Subcutaneous abdominal adipose tissue (tissue), 5 donors: ENCODE measurements at regions not wholly inside any gene's neighbourhood (a gene's known extent, or its start where the extent isn't known, plus 50 kb on each side); places are given as distances from the start of the nearest gene placed in this dataset.

Source experiments
- H3K27ac ChIP-seq: one replicate; pipeline ENCODE4 v1.7.0; 2013; ENCODE audit warnings: low read depth, mild to moderate bottlenecking, inconsistent platforms, low read length, moderate library complexity
- H3K27me3 ChIP-seq, 5 donors: one replicate each; pipeline ENCODE4 v1.7.0; 2013; ENCODE audit warnings: low read length in 5 of 5, inconsistent platforms in 1 of 5; ENCODE audit not compliant: control insufficient read depth in 5 of 5, insufficient read depth in 4 of 5
- H3K36me3 ChIP-seq, 5 donors: one replicate each; pipeline ENCODE4 v1.7.0; 2013; ENCODE audit warnings: low read length in 5 of 5; ENCODE audit not compliant: control insufficient read depth in 5 of 5, insufficient read depth in 5 of 5
- H3K4me1 ChIP-seq, 5 donors: one replicate each; pipeline ENCODE4 v1.7.0; 2013; ENCODE audit warnings: low read length in 5 of 5, mild to moderate bottlenecking in 3 of 5, moderate library complexity in 1 of 5; ENCODE audit not compliant: control insufficient read depth in 5 of 5, insufficient read depth in 5 of 5
- H3K4me3 ChIP-seq, 5 donors: one replicate each; pipeline ENCODE4 v1.7.0; 2013; ENCODE audit warnings: low read length in 5 of 5, low read depth in 1 of 5
- H3K9ac ChIP-seq, 5 donors: one replicate each; pipeline ENCODE4 v1.7.0; 2013; ENCODE audit warnings: low read length in 5 of 5, mild to moderate bottlenecking in 4 of 5, moderate library complexity in 3 of 5
- H3K9me3 ChIP-seq, 5 donors: one replicate each; pipeline ENCODE4 v1.7.0; 2013; ENCODE audit warnings: low read length in 5 of 5; ENCODE audit not compliant: control insufficient read depth in 5 of 5
- donor health status: healthy.
- donor health status: healthy.
- donor health status: healthy.
- donor health status: healthy.
- donor health status: healthy.

- no peaks in the 10 kb centered on the region for H3K27me3 ChIP-seq
- H3K36me3 ChIP-seq: no peaks in the 10 kb centered on the region
- H3K4me3 ChIP-seq: no peak overlapping the region
- H3K4me1 ChIP-seq: no peaks in the 10 kb centered on the region
- no peak overlapping the region for H3K9ac ChIP-seq
- no peak overlapping the region for H3K27ac ChIP-seq
- H3K9me3 ChIP-seq: no peaks in the 10 kb centered on the region
These were observed 300.3 kb upstream of the CBLB start for GRCh38 chr3:106168962-106169750.

GRCh38 chr3:106170636-106171035 is 301.8 kb upstream of the CBLB start:
- H3K4me1 ChIP-seq: no peaks in the 10 kb centered on the region
- no peaks in the 10 kb centered on the region for H3K36me3 ChIP-seq
- no peak overlapping the region for H3K27ac ChIP-seq
- H3K9ac ChIP-seq: no peak overlapping the region
- no peaks in the 10 kb centered on the region for H3K9me3 ChIP-seq
- no peaks in the 10 kb centered on the region for H3K27me3 ChIP-seq
- no peak overlapping the region for H3K4me3 ChIP-seq

GRCh38 chr3:106172101-106172500 is 303.3 kb upstream of the CBLB start:
- H3K4me3 ChIP-seq: no peak overlapping the region
- H3K4me1 ChIP-seq: peaks cover 0 to 3% (median 0%) of the 10 kb centered on the region in 5 donors
- H3K27me3 ChIP-seq: no peaks in the 10 kb centered on the region
- no peaks in the 10 kb centered on the region for H3K36me3 ChIP-seq
- H3K27ac ChIP-seq: no peak overlapping the region
- H3K9me3 ChIP-seq: no peaks in the 10 kb centered on the region
- no peak overlapping the region for H3K9ac ChIP-seq

GRCh38 chr3:106172780-106173179 is 304.0 kb upstream of the CBLB start:
- Histone ChIP-seq H3K4me3 (no peak overlapping the region), H3K27me3 (no peaks in the 10 kb centered on the region), H3K4me1 (peaks cover 0 to 3% (median 0%) of the 10 kb centered on the region in 5 donors), H3K27ac (no peak overlapping the region), H3K36me3 (no peaks in the 10 kb centered on the region), H3K9me3 (no peaks in the 10 kb centered on the region), H3K9ac (no peak overlapping the region)

GRCh38 chr3:106175276-106175675 is 306.5 kb upstream of the CBLB start:
- Histone ChIP-seq H3K27ac (no peak overlapping the region), H3K4me3 (no peak overlapping the region), H3K27me3 (no peaks in the 10 kb centered on the region), H3K36me3 (no peaks in the 10 kb centered on the region), H3K9me3 (no peaks in the 10 kb centered on the region), H3K4me1 (peaks cover 0 to 12% (median 5%) of the 10 kb centered on the region in 5 donors), H3K9ac (no peak overlapping the region)

- Histone ChIP-seq H3K27ac (no peak overlapping the region), H3K27me3 (no peaks in the 10 kb centered on the region), H3K36me3 (no peaks in the 10 kb centered on the region), H3K9ac (no peak overlapping the region), H3K4me1 (peaks cover 0 to 12% (median 5%) of the 10 kb centered on the region in 5 donors), H3K9me3 (no peaks in the 10 kb centered on the region), H3K4me3 (peak overlapping the region in 3 of 5 donors; percentile 7 to 39 (median 18))
These were observed 307.9 kb upstream of the CBLB start for GRCh38 chr3:106176734-106177133.

GRCh38 chr3:106182950-106183511 is 314.2 kb upstream of the CBLB start:
- Histone ChIP-seq H3K27me3 (no peaks in the 10 kb centered on the region), H3K4me1 (peaks cover 0 to 25% (median 13%) of the 10 kb centered on the region in 5 donors), H3K9ac (no peak overlapping the region), H3K9me3 (no peaks in the 10 kb centered on the region), H3K27ac (no peak overlapping the region), H3K4me3 (no peak overlapping the region), H3K36me3 (no peaks in the 10 kb centered on the region)

- Histone ChIP-seq H3K27ac (peak overlapping the region; percentile 31), H3K4me1 (peaks cover 0 to 25% (median 13%) of the 10 kb centered on the region in 5 donors), H3K9ac (no peak overlapping the region), H3K36me3 (no peaks in the 10 kb centered on the region), H3K9me3 (no peaks in the 10 kb centered on the region), H3K27me3 (no peaks in the 10 kb centered on the region), H3K4me3 (no peak overlapping the region)
These were observed 315.1 kb upstream of the CBLB start for GRCh38 chr3:106183762-106184391.

GRCh38 chr3:106184540-106185457 is 316.0 kb upstream of the CBLB start:
- Histone ChIP-seq H3K36me3 (no peaks in the 10 kb centered on the region), H3K4me1 (peaks cover 0 to 21% (median 8%) of the 10 kb centered on the region in 5 donors), H3K27me3 (no peaks in the 10 kb centered on the region), H3K27ac (no peak overlapping the region), H3K4me3 (no peak overlapping the region), H3K9ac (no peak overlapping the region), H3K9me3 (no peaks in the 10 kb centered on the region)
